ENCODE measurements at regions not wholly inside any gene's neighbourhood (a gene's known extent, or its start where the extent isn't known, plus 50 kb on each side); places are given as distances from the start of the nearest gene placed in this dataset.

- intact Hi-C loops (cut with DNase I) = no loop called here
- DNase-seq = no peak
These were observed 80.3 kb upstream of the UQCRFS1 start for GRCh38 chr19:29293292-29293691.

GRCh38 chr19:29293736-29294342 lies 80.9 kb upstream of the UQCRFS1 start:
- Histone ChIP-seq H3K4me1 (no peaks in the 10 kb centered on the region), H3K4me3 (no peak overlapping the region), H3K27me3 (no peaks in the 10 kb centered on the region), H3K9me3 (no peaks in the 10 kb centered on the region), H3K36me3 (no peaks in the 10 kb centered on the region), H3K27ac (no peak overlapping the region)
- WGBS, 2 donors = 67 to 80% methylated on average over 7 of the region's 7 CpGs
- no peak for DNase-seq
- TF ChIP-seq EP300 (IDR thresholded peaks at IDR 0.05) (no peak), POLR2AphosphoS5 (IDR thresholded peaks at IDR 0.05) (no peak), CTCF (IDR thresholded peaks at IDR 0.05) (no peak), POLR2A (IDR thresholded peaks at IDR 0.05) (no peak)
- intact Hi-C loops (cut with DNase I) = no loop called here

More at GRCh38 chr19:29293292-29293691, 80.3 kb upstream of the UQCRFS1 start:
- Histone ChIP-seq H3K4me1 (no peaks in the 10 kb centered on the region), H3K36me3 (no peaks in the 10 kb centered on the region), H3K27ac (no peak overlapping the region), H3K27me3 (no peaks in the 10 kb centered on the region), H3K9me3 (no peaks in the 10 kb centered on the region), H3K4me3 (no peak overlapping the region)
- TF ChIP-seq CTCF (IDR thresholded peaks at IDR 0.05) (no peak), POLR2AphosphoS5 (IDR thresholded peaks at IDR 0.05) (no peak), EP300 (IDR thresholded peaks at IDR 0.05) (no peak), POLR2A (IDR thresholded peaks at IDR 0.05) (no peak)
- WGBS, 2 donors = 65 to 69% methylated on average over 11 of the region's 11 CpGs

- TF ChIP-seq POLR2A (IDR thresholded peaks at IDR 0.05) (no peak), CTCF (IDR thresholded peaks at IDR 0.05) (no peak), EP300 (IDR thresholded peaks at IDR 0.05) (no peak), POLR2AphosphoS5 (IDR thresholded peaks at IDR 0.05) (no peak)
- Histone ChIP-seq H3K4me1 (no peaks in the 10 kb centered on the region), H3K9me3 (no peaks in the 10 kb centered on the region), H3K36me3 (no peaks in the 10 kb centered on the region), H3K4me3 (no peak overlapping the region), H3K27ac (no peak overlapping the region), H3K27me3 (no peaks in the 10 kb centered on the region)
- 45 to 63% methylated on average over 3 of the region's 3 CpGs for WGBS, 2 donors
- no peak for DNase-seq
- intact Hi-C loops (cut with DNase I) = no loop called here
These were observed 81.4 kb upstream of the UQCRFS1 start for GRCh38 chr19:29294343-29294811.

DNA sequence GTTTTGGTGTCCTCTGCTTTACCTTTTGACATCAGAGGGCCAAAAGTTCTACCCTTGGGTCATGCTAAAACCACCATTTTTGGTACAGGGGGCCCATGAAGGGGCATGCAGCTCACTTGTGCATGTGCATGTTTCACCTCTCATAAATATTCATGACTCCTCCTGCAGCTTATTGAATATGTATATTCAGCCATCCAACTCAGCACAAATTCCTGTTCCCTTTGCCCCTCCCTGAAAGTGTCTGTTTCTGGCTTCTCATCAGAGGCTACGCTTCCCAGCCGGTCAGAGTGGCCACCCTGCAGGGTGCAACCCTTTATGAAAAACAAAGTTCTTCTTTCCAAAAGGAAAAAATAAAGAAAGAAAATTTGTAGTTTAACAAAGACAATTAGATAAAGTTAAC lies 82.3 kb upstream of the UQCRFS1 start:
- no peak overlapping the region for H3K27ac ChIP-seq
- 71 to 73% methylated on average over 2 of the region's 2 CpGs for WGBS, 2 donors
- no peak for DNase-seq

More for the DNA sequence above, 82.3 kb upstream of the UQCRFS1 start:
- Histone ChIP-seq H3K9me3 (no peaks in the 10 kb centered on the region), H3K36me3 (no peaks in the 10 kb centered on the region), H3K27me3 (no peaks in the 10 kb centered on the region), H3K4me3 (no peak overlapping the region), H3K4me1 (no peaks in the 10 kb centered on the region)
- intact Hi-C loops (cut with DNase I) = no loop called here
- TF ChIP-seq CTCF (IDR thresholded peaks at IDR 0.05) = no peak
- TF ChIP-seq POLR2A (IDR thresholded peaks at IDR 0.05) = no peak
- no peak for TF ChIP-seq EP300 (IDR thresholded peaks at IDR 0.05)
- no peak for TF ChIP-seq POLR2AphosphoS5 (IDR thresholded peaks at IDR 0.05)
